WTC11 (cell line): ENCODE measurements at regions not wholly inside any gene's neighbourhood (a gene's known extent, or its start where the extent isn't known, plus 50 kb on each side); places are given as distances from the start of the nearest gene placed in this dataset.

Experiments
- CREM ChIP-seq: sonication (generic); formaldehyde crosslinking; IDR thresholded peaks from 2 replicates; pipeline ENCODE4 v1.8.1; 2022; ENCODE audit warnings: mild to moderate bottlenecking, missing genetic modification reagents, moderate library complexity
- ETV6 ChIP-seq: sonication (generic); formaldehyde crosslinking; IDR thresholded peaks from 2 replicates; pipeline ENCODE4 v1.8.1; 2022; ENCODE audit warnings: mild to moderate bottlenecking, missing genetic modification reagents
- JUN ChIP-seq: sonication (generic); formaldehyde crosslinking; IDR thresholded peaks from 2 replicates; pipeline ENCODE4 v1.8.0; 2023; ENCODE audit warnings: mild to moderate bottlenecking, missing genetic modification reagents
- MXD4 ChIP-seq: fragments of 250-450 bp; sonication (Bioruptor Pico); IDR thresholded peaks from 2 replicates; pipeline ENCODE4 v1.8.0; 2021; ENCODE audit warnings: mild to moderate bottlenecking, moderate library complexity, borderline replicate concordance
- NFE2L1 ChIP-seq: sonication (generic); formaldehyde crosslinking; IDR thresholded peaks from 2 replicates; pipeline ENCODE4 v1.8.1; 2023; ENCODE audit warnings: missing genetic modification reagents
- NR2C2 ChIP-seq: sonication (generic); formaldehyde crosslinking; IDR thresholded peaks from 2 replicates; pipeline ENCODE4 v1.8.0; 2022; ENCODE audit warnings: mild to moderate bottlenecking, missing genetic modification reagents
- SP1 ChIP-seq: sonication (generic); formaldehyde crosslinking; conservative IDR thresholded peaks from 2 replicates; pipeline ENCODE4 v1.8.1; 2022; ENCODE audit warnings: missing genetic modification reagents
- USF2 ChIP-seq: sonication (generic); formaldehyde crosslinking; IDR thresholded peaks from 2 replicates; pipeline ENCODE4 v1.8.1; 2023; ENCODE audit warnings: mild to moderate bottlenecking, missing genetic modification reagents, moderate library complexity
- ZBTB43 ChIP-seq: sonication (generic); formaldehyde crosslinking; IDR thresholded peaks from 2 replicates; pipeline ENCODE4 v1.8.1; 2023; ENCODE audit warnings: mild to moderate bottlenecking, missing genetic modification reagents
- ZNF263 ChIP-seq: sonication (generic); formaldehyde crosslinking; IDR thresholded peaks from 2 replicates; pipeline ENCODE4 v1.8.1; 2022; ENCODE audit warnings: low read depth, mild to moderate bottlenecking, moderate library complexity, missing genetic modification reagents
- ZNF512 ChIP-seq: sonication (generic); formaldehyde crosslinking; IDR thresholded peaks from 2 replicates; pipeline ENCODE4 v1.8.1; 2022; ENCODE audit warnings: missing genetic modification reagents, borderline replicate concordance
- TF ChIP-seq, protein P1 (sequence below): fragments of 200-600 bp; IDR thresholded peaks from 2 replicates; pipeline ENCODE4 v1.8.0; 2022; ENCODE audit warnings: antibody characterized with exemption
- TF ChIP-seq, protein P2 (sequence below): fragments of 250-450 bp; sonication (Bioruptor Pico); IDR thresholded peaks from 2 replicates; pipeline ENCODE4 v1.9.0; 2021; ENCODE audit warnings: mild to moderate bottlenecking
- TF ChIP-seq, protein P3 (sequence below): sonication (generic); formaldehyde crosslinking; IDR thresholded peaks from 2 replicates; pipeline ENCODE4 v1.8.1; 2022; ENCODE audit warnings: low read depth, missing genetic modification reagents, borderline replicate concordance

GRCh38 chr10:129333706-129334105 is 133.3 kb upstream of the MGMT start:
- TF ChIP-seq, protein P1, sequence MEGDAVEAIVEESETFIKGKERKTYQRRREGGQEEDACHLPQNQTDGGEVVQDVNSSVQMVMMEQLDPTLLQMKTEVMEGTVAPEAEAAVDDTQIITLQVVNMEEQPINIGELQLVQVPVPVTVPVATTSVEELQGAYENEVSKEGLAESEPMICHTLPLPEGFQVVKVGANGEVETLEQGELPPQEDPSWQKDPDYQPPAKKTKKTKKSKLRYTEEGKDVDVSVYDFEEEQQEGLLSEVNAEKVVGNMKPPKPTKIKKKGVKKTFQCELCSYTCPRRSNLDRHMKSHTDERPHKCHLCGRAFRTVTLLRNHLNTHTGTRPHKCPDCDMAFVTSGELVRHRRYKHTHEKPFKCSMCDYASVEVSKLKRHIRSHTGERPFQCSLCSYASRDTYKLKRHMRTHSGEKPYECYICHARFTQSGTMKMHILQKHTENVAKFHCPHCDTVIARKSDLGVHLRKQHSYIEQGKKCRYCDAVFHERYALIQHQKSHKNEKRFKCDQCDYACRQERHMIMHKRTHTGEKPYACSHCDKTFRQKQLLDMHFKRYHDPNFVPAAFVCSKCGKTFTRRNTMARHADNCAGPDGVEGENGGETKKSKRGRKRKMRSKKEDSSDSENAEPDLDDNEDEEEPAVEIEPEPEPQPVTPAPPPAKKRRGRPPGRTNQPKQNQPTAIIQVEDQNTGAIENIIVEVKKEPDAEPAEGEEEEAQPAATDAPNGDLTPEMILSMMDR = no peak
- no peak for TF ChIP-seq SP1
- no peak for TF ChIP-seq CREM (CRISPR knock-in tag)
- no peak for TF ChIP-seq MXD4 (CRISPR knock-in tag)
- no peak for TF ChIP-seq NR2C2 (CRISPR knock-in tag)
- no peak for TF ChIP-seq ETV6
- TF ChIP-seq ZNF263 (CRISPR knock-in tag) = no peak
- no peak for TF ChIP-seq ZBTB43
- TF ChIP-seq, protein P2, sequence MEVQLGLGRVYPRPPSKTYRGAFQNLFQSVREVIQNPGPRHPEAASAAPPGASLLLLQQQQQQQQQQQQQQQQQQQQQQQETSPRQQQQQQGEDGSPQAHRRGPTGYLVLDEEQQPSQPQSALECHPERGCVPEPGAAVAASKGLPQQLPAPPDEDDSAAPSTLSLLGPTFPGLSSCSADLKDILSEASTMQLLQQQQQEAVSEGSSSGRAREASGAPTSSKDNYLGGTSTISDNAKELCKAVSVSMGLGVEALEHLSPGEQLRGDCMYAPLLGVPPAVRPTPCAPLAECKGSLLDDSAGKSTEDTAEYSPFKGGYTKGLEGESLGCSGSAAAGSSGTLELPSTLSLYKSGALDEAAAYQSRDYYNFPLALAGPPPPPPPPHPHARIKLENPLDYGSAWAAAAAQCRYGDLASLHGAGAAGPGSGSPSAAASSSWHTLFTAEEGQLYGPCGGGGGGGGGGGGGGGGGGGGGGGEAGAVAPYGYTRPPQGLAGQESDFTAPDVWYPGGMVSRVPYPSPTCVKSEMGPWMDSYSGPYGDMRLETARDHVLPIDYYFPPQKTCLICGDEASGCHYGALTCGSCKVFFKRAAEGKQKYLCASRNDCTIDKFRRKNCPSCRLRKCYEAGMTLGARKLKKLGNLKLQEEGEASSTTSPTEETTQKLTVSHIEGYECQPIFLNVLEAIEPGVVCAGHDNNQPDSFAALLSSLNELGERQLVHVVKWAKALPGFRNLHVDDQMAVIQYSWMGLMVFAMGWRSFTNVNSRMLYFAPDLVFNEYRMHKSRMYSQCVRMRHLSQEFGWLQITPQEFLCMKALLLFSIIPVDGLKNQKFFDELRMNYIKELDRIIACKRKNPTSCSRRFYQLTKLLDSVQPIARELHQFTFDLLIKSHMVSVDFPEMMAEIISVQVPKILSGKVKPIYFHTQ = no peak
- TF ChIP-seq, protein P3, sequence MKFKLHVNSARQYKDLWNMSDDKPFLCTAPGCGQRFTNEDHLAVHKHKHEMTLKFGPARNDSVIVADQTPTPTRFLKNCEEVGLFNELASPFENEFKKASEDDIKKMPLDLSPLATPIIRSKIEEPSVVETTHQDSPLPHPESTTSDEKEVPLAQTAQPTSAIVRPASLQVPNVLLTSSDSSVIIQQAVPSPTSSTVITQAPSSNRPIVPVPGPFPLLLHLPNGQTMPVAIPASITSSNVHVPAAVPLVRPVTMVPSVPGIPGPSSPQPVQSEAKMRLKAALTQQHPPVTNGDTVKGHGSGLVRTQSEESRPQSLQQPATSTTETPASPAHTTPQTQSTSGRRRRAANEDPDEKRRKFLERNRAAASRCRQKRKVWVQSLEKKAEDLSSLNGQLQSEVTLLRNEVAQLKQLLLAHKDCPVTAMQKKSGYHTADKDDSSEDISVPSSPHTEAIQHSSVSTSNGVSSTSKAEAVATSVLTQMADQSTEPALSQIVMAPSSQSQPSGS (CRISPR knock-in tag) = no peak
- TF ChIP-seq JUN = no peak
- TF ChIP-seq NFE2L1 (CRISPR knock-in tag) = no peak
- TF ChIP-seq USF2 (CRISPR knock-in tag) = no peak
- TF ChIP-seq ZNF512 (CRISPR knock-in tag) = no peak
